BJ (cell line): ENCODE measurements at regions not wholly inside any gene's neighbourhood (a gene's known extent, or its start where the extent isn't known, plus 50 kb on each side); places are given as distances from the start of the nearest gene placed in this dataset.
"Not testable (repeated sequence)": the region's sequence is repeated elsewhere in the genome, so short reads cannot be mapped to it uniquely, and the experiment has no call there.

Source experiments
- CTCF ChIA-PET: fragments of 350-600 bp; formaldehyde crosslinking; extraction: SDS; loops from one replicate; lab custom pipeline; 2021; ENCODE audit warnings: antibody characterized with exemption, inconsistent platforms; lab: Yijun Ruan, JAX
- POLR2A ChIA-PET: fragments of 300-600 bp; sonication (Branson Sonifier 250); formaldehyde crosslinking; extraction: SDS; loops from one replicate; lab custom pipeline; 2021; ENCODE audit warnings: antibody characterized with exemption; lab: Charles Lee
- DNase-seq: peaks from one replicate; pipeline ENCODE4 v3.0.0-alpha.2; 2011; ENCODE audit warnings: low read depth
- H3K27me3 ChIP-seq: 2 replicates; pipeline ENCODE4 v1.6.0; 2011; ENCODE audit warnings: low read length; ENCODE audit not compliant: control insufficient read depth, insufficient read depth
- H3K36me3 ChIP-seq: 2 replicates; pipeline ENCODE4 v1.5.1; 2011; ENCODE audit warnings: low read length; ENCODE audit not compliant: control insufficient read depth, insufficient read depth
- H3K4me3 ChIP-seq: 2 replicates; pipeline ENCODE4 v1.5.1; 2011; ENCODE audit warnings: low read depth, mild to moderate bottlenecking, control low read depth, low read length
- TF ChIP-seq, protein P1 (sequence below): IDR thresholded peaks from 2 replicates; pipeline ENCODE4 v1.5.1; 2011; ENCODE audit warnings: low read depth, mild to moderate bottlenecking, control low read depth, inconsistent platforms, low read length, moderate library complexity; ENCODE audit not compliant: insufficient read depth

DNA sequence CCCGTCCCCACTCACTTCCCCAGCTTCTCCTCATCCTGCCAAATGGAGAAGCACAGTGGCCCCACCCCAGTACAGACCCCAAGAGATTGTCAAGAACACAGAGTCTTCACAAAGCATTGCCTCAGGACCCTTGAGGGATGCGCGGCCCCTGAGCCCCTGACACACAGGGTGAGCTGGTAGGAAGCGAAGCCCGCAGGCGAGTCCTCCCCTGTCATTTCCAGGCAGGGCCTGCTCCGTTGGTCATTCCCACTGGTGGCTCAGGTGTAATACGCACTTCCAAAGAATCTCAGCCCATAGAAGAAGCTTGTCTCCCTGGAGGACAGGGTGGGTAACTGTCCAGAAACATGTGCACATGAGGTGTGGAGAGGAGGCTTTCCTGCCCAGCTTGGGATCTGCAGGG is 404.2 kb downstream of the THBS2 start:
- H3K4me3 ChIP-seq: no peak overlapping the region
- TF ChIP-seq, protein P1, sequence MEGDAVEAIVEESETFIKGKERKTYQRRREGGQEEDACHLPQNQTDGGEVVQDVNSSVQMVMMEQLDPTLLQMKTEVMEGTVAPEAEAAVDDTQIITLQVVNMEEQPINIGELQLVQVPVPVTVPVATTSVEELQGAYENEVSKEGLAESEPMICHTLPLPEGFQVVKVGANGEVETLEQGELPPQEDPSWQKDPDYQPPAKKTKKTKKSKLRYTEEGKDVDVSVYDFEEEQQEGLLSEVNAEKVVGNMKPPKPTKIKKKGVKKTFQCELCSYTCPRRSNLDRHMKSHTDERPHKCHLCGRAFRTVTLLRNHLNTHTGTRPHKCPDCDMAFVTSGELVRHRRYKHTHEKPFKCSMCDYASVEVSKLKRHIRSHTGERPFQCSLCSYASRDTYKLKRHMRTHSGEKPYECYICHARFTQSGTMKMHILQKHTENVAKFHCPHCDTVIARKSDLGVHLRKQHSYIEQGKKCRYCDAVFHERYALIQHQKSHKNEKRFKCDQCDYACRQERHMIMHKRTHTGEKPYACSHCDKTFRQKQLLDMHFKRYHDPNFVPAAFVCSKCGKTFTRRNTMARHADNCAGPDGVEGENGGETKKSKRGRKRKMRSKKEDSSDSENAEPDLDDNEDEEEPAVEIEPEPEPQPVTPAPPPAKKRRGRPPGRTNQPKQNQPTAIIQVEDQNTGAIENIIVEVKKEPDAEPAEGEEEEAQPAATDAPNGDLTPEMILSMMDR: no peak
- ChIA-PET POLR2A (no interaction called here), CTCF (no interaction called here)
- H3K36me3 ChIP-seq: no peaks in the 10 kb centered on the region
- H3K27me3 ChIP-seq: no peaks in the 10 kb centered on the region
- no peak for DNase-seq

- ChIA-PET POLR2A (no interaction called here), CTCF (no interaction called here)
- no peak overlapping the region for H3K4me3 ChIP-seq
- no peaks in the 10 kb centered on the region for H3K27me3 ChIP-seq
- no peak for DNase-seq
- TF ChIP-seq, protein P1: no peak
- no peaks in the 10 kb centered on the region for H3K36me3 ChIP-seq
These were observed 404.8 kb downstream of the THBS2 start for GRCh38 chr6:168848797-168849196.

DNA sequence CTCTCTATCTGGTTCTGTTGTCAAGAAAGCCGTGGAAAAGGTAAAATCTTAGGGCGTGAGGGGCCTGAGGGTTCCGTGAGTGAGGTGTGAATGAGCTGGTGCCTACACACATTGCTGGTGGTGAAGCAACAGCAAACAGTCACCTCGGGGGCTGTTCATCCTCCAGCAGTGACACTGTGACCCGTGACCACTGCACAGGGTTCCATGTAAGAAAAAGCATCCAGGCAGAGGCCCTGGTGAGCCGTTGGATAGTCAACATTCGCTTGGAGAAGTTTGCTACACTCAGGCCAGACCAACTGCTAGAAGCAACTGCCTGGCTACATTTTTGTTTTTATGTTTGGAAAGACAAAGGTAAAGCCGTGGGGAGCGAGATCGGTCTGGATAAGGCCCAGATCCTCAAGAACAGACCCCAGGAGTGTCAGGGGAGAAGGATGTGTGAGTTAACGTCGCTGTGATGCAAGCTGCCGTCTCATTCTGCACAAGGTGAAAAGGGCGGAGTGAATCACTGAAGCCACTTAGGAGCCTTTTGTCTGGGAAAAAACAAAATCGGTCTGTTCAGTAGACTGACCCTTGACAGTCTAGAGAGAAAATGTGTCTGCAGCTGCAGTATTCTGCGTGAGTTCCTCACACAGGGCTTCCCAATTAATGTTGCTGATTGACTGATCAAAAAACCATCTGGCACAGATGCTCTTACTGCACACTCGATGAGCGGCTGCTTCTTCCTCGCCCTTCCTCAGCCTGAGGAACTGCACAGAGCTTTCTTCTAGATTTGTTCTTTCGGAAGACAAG is 404.0 kb downstream of the SMOC2 start:
- ChIA-PET POLR2A (no interaction called here), CTCF (no interaction called here)
- H3K27me3 ChIP-seq: no peaks in the 10 kb centered on the region
- DNase-seq: no peak
- H3K36me3 ChIP-seq: no peaks in the 10 kb centered on the region
- TF ChIP-seq, protein P1: no peak
- H3K4me3 ChIP-seq: no peak overlapping the region

- DNase-seq, H3K36me3 ChIP-seq, CTCF ChIA-PET, POLR2A ChIA-PET, H3K4me3 ChIP-seq, H3K27me3 ChIP-seq: not testable (repeated sequence)
These were observed 401.7 kb downstream of the SMOC2 start for GRCh38 chr6:168842632-168843212.

GRCh38 chr6:168841609-168842278 is 400.8 kb downstream of the SMOC2 start:
- no peak for DNase-seq
- CTCF ChIA-PET: no interaction called here
- POLR2A ChIA-PET: no interaction called here
- TF ChIP-seq, protein P1: no peak
- Histone ChIP-seq H3K27me3 (no peaks in the 10 kb centered on the region), H3K36me3 (no peaks in the 10 kb centered on the region), H3K4me3 (no peak overlapping the region)

GRCh38 chr6:168840932-168841331 is 399.9 kb downstream of the SMOC2 start:
- CTCF ChIA-PET, DNase-seq, POLR2A ChIA-PET, H3K4me3 ChIP-seq, H3K27me3 ChIP-seq, H3K36me3 ChIP-seq: not testable (repeated sequence)

GRCh38 chr6:168840299-168840698 is 399.3 kb downstream of the SMOC2 start:
- DNase-seq, POLR2A ChIA-PET, H3K36me3 ChIP-seq, CTCF ChIA-PET, H3K27me3 ChIP-seq, H3K4me3 ChIP-seq: not testable (repeated sequence)
